ENCODE measurements at regions not wholly inside any gene's neighbourhood (a gene's known extent, or its start where the extent isn't known, plus 50 kb on each side); places are given as distances from the start of the nearest gene placed in this dataset.

DNA sequence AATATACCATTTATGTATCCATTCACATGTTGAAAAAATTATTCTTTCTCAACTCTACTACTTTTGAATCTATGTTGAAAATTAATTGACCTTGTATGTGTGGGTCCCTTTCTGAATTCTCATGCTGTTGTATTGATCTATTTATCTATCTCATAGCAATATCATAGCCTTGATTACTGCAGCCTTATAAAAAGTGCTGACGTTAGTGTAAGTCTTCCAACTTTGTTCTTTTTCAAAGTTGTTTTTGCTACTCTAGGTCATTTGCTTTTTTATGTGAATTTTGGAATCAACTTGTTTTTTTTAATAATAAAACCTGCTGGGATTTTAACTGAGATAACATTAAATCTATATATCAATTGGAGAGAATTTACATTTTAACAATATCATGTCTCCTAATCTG lies 52.2 kb upstream of the PAX3 start:
- DNase-seq = no peak
- H3K4me1 ChIP-seq (ENCODE audit: control insufficient read depth in 1 of 2, insufficient read depth in 2 of 2, low read length in 2 of 2) = no peaks in the 10 kb centered on the region
- no peak overlapping the region for H3K27ac ChIP-seq (ENCODE audit: low read depth in 1 of 2, low read length in 2 of 2)
- no peaks in the 10 kb centered on the region for H3K36me3 ChIP-seq (ENCODE audit: control insufficient read depth in 1 of 2, insufficient read depth in 2 of 2, low read length in 1 of 2)
- H3K9me3 ChIP-seq (ENCODE audit: control insufficient read depth, low read length) = peaks cover 2% of the 10 kb centered on the region
- intact Hi-C loops (cut with DNase I) = no loop called here
- H3K27me3 ChIP-seq (ENCODE audit: control insufficient read depth in 1 of 2, insufficient read depth in 2 of 2, low read length in 1 of 2) = no peaks in the 10 kb centered on the region
- WGBS, 2 donors = 92 to 95% methylated on average over 1 of the region's 1 CpG
- ATAC-seq (ENCODE audit: low FRiP score) = no peak
- no peak overlapping the region for H3K4me3 ChIP-seq (ENCODE audit: low read length in 2 of 2)

- intact Hi-C loops (cut with DNase I) = no loop called here
- Histone ChIP-seq H3K4me1 (ENCODE audit: control insufficient read depth in 1 of 2, insufficient read depth in 2 of 2, low read length in 2 of 2) (no peaks in the 10 kb centered on the region), H3K4me3 (ENCODE audit: low read length in 2 of 2) (no peak overlapping the region), H3K36me3 (ENCODE audit: control insufficient read depth in 1 of 2, insufficient read depth in 2 of 2, low read length in 1 of 2) (no peaks in the 10 kb centered on the region), H3K27ac (ENCODE audit: low read depth in 1 of 2, low read length in 2 of 2) (no peak overlapping the region), H3K9me3 (ENCODE audit: control insufficient read depth, low read length) (peaks cover 2% of the 10 kb centered on the region), H3K27me3 (ENCODE audit: control insufficient read depth in 1 of 2, insufficient read depth in 2 of 2, low read length in 1 of 2) (no peaks in the 10 kb centered on the region)
- WGBS, 2 donors = 86 to 89% methylated on average over 4 of the region's 4 CpGs
- ATAC-seq (ENCODE audit: low FRiP score) (no peak), DNase-seq (no peak)
Measured at GRCh38 chr2:222352981-222353380, 54.2 kb upstream of the PAX3 start.

- DNase-seq (no peak), ATAC-seq (ENCODE audit: low FRiP score) (no peak)
- peaks cover 2% of the 10 kb centered on the region for H3K9me3 ChIP-seq (ENCODE audit: control insufficient read depth, low read length)
- H3K27me3 ChIP-seq (ENCODE audit: control insufficient read depth in 1 of 2, insufficient read depth in 2 of 2, low read length in 1 of 2) = no peaks in the 10 kb centered on the region
- WGBS, 2 donors = 51 to 56% methylated on average over 3 of the region's 3 CpGs
- H3K4me1 ChIP-seq (ENCODE audit: control insufficient read depth in 1 of 2, insufficient read depth in 2 of 2, low read length in 2 of 2) = no peaks in the 10 kb centered on the region
- H3K27ac ChIP-seq (ENCODE audit: low read depth in 1 of 2, low read length in 2 of 2) = no peak overlapping the region
- H3K4me3 ChIP-seq (ENCODE audit: low read length in 2 of 2) = no peak overlapping the region
- H3K36me3 ChIP-seq (ENCODE audit: control insufficient read depth in 1 of 2, insufficient read depth in 2 of 2, low read length in 1 of 2) = no peaks in the 10 kb centered on the region
- intact Hi-C loops (cut with DNase I) = no loop called here
Measured at GRCh38 chr2:222353993-222354392, 55.2 kb upstream of the PAX3 start.

- intact Hi-C loops (cut with DNase I) = no loop called here
- Histone ChIP-seq H3K9me3 (ENCODE audit: control insufficient read depth, low read length) (peaks cover 5% of the 10 kb centered on the region), H3K36me3 (ENCODE audit: control insufficient read depth in 1 of 2, insufficient read depth in 2 of 2, low read length in 1 of 2) (no peaks in the 10 kb centered on the region), H3K4me1 (ENCODE audit: control insufficient read depth in 1 of 2, insufficient read depth in 2 of 2, low read length in 2 of 2) (no peaks in the 10 kb centered on the region), H3K27ac (ENCODE audit: low read depth in 1 of 2, low read length in 2 of 2) (no peak overlapping the region), H3K27me3 (ENCODE audit: control insufficient read depth in 1 of 2, insufficient read depth in 2 of 2, low read length in 1 of 2) (peaks cover 0 to 2% of the 10 kb centered on the region in 2 donors), H3K4me3 (ENCODE audit: low read length in 2 of 2) (no peak overlapping the region)
- no peak for DNase-seq
- ATAC-seq (ENCODE audit: low FRiP score) = no peak
Measured at GRCh38 chr2:222355860-222356259, 57.1 kb upstream of the PAX3 start.

DNA sequence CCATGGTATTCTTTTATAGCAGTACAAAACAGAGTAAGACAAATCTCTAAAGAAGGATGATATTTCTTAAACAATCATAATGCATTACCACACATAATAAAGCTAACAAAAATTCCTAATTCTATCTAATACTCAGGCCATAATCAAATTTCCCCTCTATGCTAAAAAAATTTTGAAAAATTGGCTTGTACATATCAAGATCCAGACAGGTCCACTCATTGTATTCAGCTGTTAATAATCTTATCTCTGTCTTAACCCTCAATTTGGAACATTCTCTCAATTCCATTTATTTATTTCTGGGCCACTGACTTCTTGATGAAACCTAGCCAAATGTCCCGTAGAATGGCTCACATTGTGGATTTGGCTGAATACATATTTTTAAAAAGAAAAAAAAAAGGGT lies 59.1 kb upstream of the PAX3 start:
- no peak overlapping the region for H3K4me3 ChIP-seq (ENCODE audit: low read length in 2 of 2)
- H3K36me3 ChIP-seq (ENCODE audit: control insufficient read depth in 1 of 2, insufficient read depth in 2 of 2, low read length in 1 of 2) = no peaks in the 10 kb centered on the region
- H3K4me1 ChIP-seq (ENCODE audit: control insufficient read depth in 1 of 2, insufficient read depth in 2 of 2, low read length in 2 of 2) = no peaks in the 10 kb centered on the region
- H3K9me3 ChIP-seq (ENCODE audit: control insufficient read depth, low read length) = peaks cover 5% of the 10 kb centered on the region
- H3K27ac ChIP-seq (ENCODE audit: low read depth in 1 of 2, low read length in 2 of 2) = no peak overlapping the region
- peaks cover 0 to 2% of the 10 kb centered on the region in 2 donors for H3K27me3 ChIP-seq (ENCODE audit: control insufficient read depth in 1 of 2, insufficient read depth in 2 of 2, low read length in 1 of 2)
- intact Hi-C loops (cut with DNase I) = no loop called here
- DNase-seq = no peak
- WGBS, 2 donors = 13 to 23% methylated on average over 1 of the region's 1 CpG
- no peak for ATAC-seq (ENCODE audit: low FRiP score)

DNA sequence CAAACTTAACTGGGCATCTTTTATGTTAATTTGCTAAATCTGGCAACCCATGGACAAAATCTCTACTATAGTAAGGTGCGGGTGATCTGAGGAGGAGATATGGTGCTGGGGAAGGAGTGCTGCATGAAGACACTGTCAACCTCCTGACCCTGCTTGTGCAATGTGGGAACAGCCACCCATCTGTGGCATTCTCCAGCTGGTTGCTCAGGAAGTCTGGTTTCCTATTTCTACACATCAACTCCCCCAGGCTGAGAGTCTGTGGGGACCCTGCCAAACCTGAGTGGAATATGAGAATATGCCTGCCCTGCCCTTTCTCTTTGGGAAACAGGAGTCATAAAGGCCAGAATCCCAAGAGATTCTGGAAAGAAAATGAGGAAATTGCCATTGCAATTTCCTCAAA lies 60.1 kb upstream of the PAX3 start:
- ATAC-seq (ENCODE audit: low FRiP score) (no peak), DNase-seq (peak in 1 of 2 donors; percentile 68)
- peaks cover 5% of the 10 kb centered on the region for H3K9me3 ChIP-seq (ENCODE audit: control insufficient read depth, low read length)
- WGBS, 2 donors = 79 to 90% methylated on average over 1 of the region's 1 CpG
- no peaks in the 10 kb centered on the region for H3K36me3 ChIP-seq (ENCODE audit: control insufficient read depth in 1 of 2, insufficient read depth in 2 of 2, low read length in 1 of 2)
- peaks cover 0 to 2% of the 10 kb centered on the region in 2 donors for H3K27me3 ChIP-seq (ENCODE audit: control insufficient read depth in 1 of 2, insufficient read depth in 2 of 2, low read length in 1 of 2)
- no peak overlapping the region for H3K27ac ChIP-seq (ENCODE audit: low read depth in 1 of 2, low read length in 2 of 2)
- H3K4me3 ChIP-seq (ENCODE audit: low read length in 2 of 2) = no peak overlapping the region
- H3K4me1 ChIP-seq (ENCODE audit: control insufficient read depth in 1 of 2, insufficient read depth in 2 of 2, low read length in 2 of 2) = no peaks in the 10 kb centered on the region
- intact Hi-C loops (cut with DNase I) = no loop called here

DNA sequence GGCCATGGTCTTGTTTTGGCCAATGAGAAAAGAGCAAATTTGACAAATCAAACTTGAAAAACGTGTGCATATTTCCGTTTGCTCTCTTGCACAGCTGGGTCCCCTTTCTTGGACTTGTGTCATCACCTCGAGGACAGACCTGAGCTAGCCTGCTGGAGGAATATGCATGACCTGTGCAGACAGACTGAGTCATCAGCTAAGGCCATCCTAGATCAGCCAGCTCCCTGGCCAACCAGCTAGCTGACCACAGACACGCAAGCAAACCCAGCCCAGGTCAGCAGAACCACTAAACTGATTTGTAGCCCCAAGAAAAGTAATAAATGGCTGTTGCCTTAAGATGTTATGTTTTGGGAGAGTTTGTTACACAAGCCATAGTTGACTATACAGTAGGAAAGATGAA lies 61.3 kb upstream of the PAX3 start:
- DNase-seq = no peak
- Histone ChIP-seq H3K4me3 (ENCODE audit: low read length in 2 of 2) (no peak overlapping the region), H3K36me3 (ENCODE audit: control insufficient read depth in 1 of 2, insufficient read depth in 2 of 2, low read length in 1 of 2) (no peaks in the 10 kb centered on the region), H3K27me3 (ENCODE audit: control insufficient read depth in 1 of 2, insufficient read depth in 2 of 2, low read length in 1 of 2) (peaks cover 0 to 2% of the 10 kb centered on the region in 2 donors), H3K9me3 (ENCODE audit: control insufficient read depth, low read length) (peaks cover 3% of the 10 kb centered on the region), H3K4me1 (ENCODE audit: control insufficient read depth in 1 of 2, insufficient read depth in 2 of 2, low read length in 2 of 2) (no peaks in the 10 kb centered on the region), H3K27ac (ENCODE audit: low read depth in 1 of 2, low read length in 2 of 2) (no peak overlapping the region)
- intact Hi-C loops (cut with DNase I) = no loop called here
- no peak for ATAC-seq (ENCODE audit: low FRiP score)
- WGBS, 2 donors = 83 to 86% methylated on average over 4 of the region's 4 CpGs

- 96 to 97% methylated on average over 1 of the region's 1 CpG for WGBS, 2 donors
- Histone ChIP-seq H3K36me3 (ENCODE audit: control insufficient read depth in 1 of 2, insufficient read depth in 2 of 2, low read length in 1 of 2) (no peaks in the 10 kb centered on the region), H3K27ac (ENCODE audit: low read depth in 1 of 2, low read length in 2 of 2) (no peak overlapping the region), H3K4me3 (ENCODE audit: low read length in 2 of 2) (no peak overlapping the region), H3K4me1 (ENCODE audit: control insufficient read depth in 1 of 2, insufficient read depth in 2 of 2, low read length in 2 of 2) (no peaks in the 10 kb centered on the region), H3K27me3 (ENCODE audit: control insufficient read depth in 1 of 2, insufficient read depth in 2 of 2, low read length in 1 of 2) (peaks cover 0 to 2% of the 10 kb centered on the region in 2 donors), H3K9me3 (ENCODE audit: control insufficient read depth, low read length) (peaks cover 3% of the 10 kb centered on the region)
- DNase-seq = no peak
- no peak for ATAC-seq (ENCODE audit: low FRiP score)
- intact Hi-C loops (cut with DNase I) = no loop called here
Measured at GRCh38 chr2:222360997-222361396, 62.2 kb upstream of the PAX3 start.

DNA sequence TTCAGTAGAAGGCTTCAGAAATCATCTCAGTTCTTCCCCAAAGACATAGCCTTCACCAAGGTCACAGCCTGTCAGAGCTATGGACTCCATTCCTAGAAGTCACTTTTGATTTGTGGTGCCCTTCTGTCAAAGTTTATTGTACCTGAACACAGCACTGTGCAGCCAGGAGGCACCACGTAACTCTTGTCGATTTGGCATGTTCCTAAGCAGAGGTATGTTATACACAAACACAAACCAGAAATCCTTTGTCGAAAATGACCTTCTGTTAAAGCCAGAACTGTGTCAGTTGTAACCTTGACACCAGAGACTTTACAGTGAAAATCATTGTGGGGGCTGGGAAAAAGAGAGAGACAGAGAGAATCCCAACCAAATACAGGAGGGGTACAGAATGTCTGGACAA lies 62.6 kb upstream of the SGPP2 start:
- WGBS, 2 donors = 31 to 32% methylated on average over 3 of the region's 3 CpGs
- H3K4me3 ChIP-seq (ENCODE audit: low read length in 2 of 2) = no peak overlapping the region
- H3K9me3 ChIP-seq (ENCODE audit: control insufficient read depth, low read length) = peaks cover 3% of the 10 kb centered on the region
- H3K27me3 ChIP-seq (ENCODE audit: control insufficient read depth in 1 of 2, insufficient read depth in 2 of 2, low read length in 1 of 2) = peaks cover 0 to 2% of the 10 kb centered on the region in 2 donors
- H3K27ac ChIP-seq (ENCODE audit: low read depth in 1 of 2, low read length in 2 of 2) = no peak overlapping the region
- no peaks in the 10 kb centered on the region for H3K4me1 ChIP-seq (ENCODE audit: control insufficient read depth in 1 of 2, insufficient read depth in 2 of 2, low read length in 2 of 2)
- intact Hi-C loops (cut with DNase I) = no loop called here
- H3K36me3 ChIP-seq (ENCODE audit: control insufficient read depth in 1 of 2, insufficient read depth in 2 of 2, low read length in 1 of 2) = no peaks in the 10 kb centered on the region
- no peak for DNase-seq
- no peak for ATAC-seq (ENCODE audit: low FRiP score)
